ENCODE measurements at regions not wholly inside any gene's neighbourhood (a gene's known extent, or its start where the extent isn't known, plus 50 kb on each side); places are given as distances from the start of the nearest gene placed in this dataset.
"Not testable (repeated sequence)": the region's sequence is repeated elsewhere in the genome, so short reads cannot be mapped to it uniquely, and the experiment has no call there.

DNA sequence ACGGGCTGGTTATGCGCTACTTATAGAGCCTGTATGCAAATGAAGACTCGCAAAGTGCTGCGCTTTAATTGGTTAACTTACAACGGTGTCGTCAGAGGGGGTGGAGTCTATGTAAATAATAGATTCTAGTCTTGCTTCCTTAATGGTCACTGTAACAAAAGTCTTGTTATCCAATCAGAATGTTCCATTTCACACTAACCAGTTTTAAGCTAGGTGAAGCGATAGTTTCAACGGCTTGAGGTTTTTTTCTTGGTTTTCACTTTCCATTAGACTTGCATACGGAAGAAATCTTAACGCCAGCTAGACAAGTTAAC is 66.9 kb downstream of the FAM72B start:
- not testable (repeated sequence) for TF ChIP-seq POLR2A (IDR thresholded peaks at IDR 0.05)
- TF ChIP-seq, protein P1, sequence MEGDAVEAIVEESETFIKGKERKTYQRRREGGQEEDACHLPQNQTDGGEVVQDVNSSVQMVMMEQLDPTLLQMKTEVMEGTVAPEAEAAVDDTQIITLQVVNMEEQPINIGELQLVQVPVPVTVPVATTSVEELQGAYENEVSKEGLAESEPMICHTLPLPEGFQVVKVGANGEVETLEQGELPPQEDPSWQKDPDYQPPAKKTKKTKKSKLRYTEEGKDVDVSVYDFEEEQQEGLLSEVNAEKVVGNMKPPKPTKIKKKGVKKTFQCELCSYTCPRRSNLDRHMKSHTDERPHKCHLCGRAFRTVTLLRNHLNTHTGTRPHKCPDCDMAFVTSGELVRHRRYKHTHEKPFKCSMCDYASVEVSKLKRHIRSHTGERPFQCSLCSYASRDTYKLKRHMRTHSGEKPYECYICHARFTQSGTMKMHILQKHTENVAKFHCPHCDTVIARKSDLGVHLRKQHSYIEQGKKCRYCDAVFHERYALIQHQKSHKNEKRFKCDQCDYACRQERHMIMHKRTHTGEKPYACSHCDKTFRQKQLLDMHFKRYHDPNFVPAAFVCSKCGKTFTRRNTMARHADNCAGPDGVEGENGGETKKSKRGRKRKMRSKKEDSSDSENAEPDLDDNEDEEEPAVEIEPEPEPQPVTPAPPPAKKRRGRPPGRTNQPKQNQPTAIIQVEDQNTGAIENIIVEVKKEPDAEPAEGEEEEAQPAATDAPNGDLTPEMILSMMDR (IDR thresholded peaks at IDR 0.05) = not testable (repeated sequence)

Measured in body of pancreas (tissue), 4 donors.